Neural cell (in vitro differentiated cells): ENCODE measurements at regions not wholly inside any gene's neighbourhood (a gene's known extent, or its start where the extent isn't known, plus 50 kb on each side); places are given as distances from the start of the nearest gene placed in this dataset.

Experiments
- CTCF ChIP-seq: fragments of 450-650 bp; IDR thresholded peaks from 2 replicates; pipeline ENCODE4 v1.5.1; 2014; ENCODE audit warnings: antibody characterized with exemption, mild to moderate bottlenecking, moderate library complexity; ENCODE audit not compliant: poor library complexity, severe bottlenecking
- EP300 ChIP-seq: fragments of 450-650 bp; conservative IDR thresholded peaks from 2 replicates; pipeline ENCODE4 v1.6.1; 2014; ENCODE audit warnings: antibody characterized with exemption, mild to moderate bottlenecking, moderate library complexity; ENCODE audit not compliant: poor library complexity, severe bottlenecking
- EZH2 ChIP-seq: fragments of 200-600, 300-800 bp; shearing (Covaris generic), sonication (generic); IDR thresholded peaks from 2 replicates; pipeline ENCODE4 v1.6.1; 2014; ENCODE audit warnings: antibody characterized with exemption, low read length, borderline replicate concordance, mild to moderate bottlenecking; ENCODE audit not compliant: insufficient read depth, poor library complexity, severe bottlenecking
- POLR2AphosphoS5 ChIP-seq: IDR thresholded peaks from 2 replicates; pipeline ENCODE4 v1.6.1; 2012
- REST ChIP-seq: IDR thresholded peaks from 2 replicates; pipeline ENCODE4 v1.6.1; 2012; ENCODE audit warnings: borderline replicate concordance
- SMC3 ChIP-seq: fragments of 450-650 bp; conservative IDR thresholded peaks from 2 replicates; pipeline ENCODE4 v1.6.1; 2014; ENCODE audit warnings: antibody characterized with exemption, mild to moderate bottlenecking, moderate library complexity; ENCODE audit not compliant: poor library complexity
- TAF1 ChIP-seq: IDR thresholded peaks from 2 replicates; pipeline ENCODE4 v1.6.1; 2012; ENCODE audit warnings: low read depth

- TF ChIP-seq POLR2AphosphoS5 (no peak), CTCF (peak; percentile 53), EZH2 (no peak), REST (no peak), EP300 (no peak), TAF1 (no peak), SMC3 (peak; percentile 64)
Observed at GRCh38 chr7:67788669-67789068, 792.0 kb downstream of the TYW1 start.
